HepG2 (cell line): ENCODE measurements at regions not wholly inside any gene's neighbourhood (a gene's known extent, or its start where the extent isn't known, plus 50 kb on each side); places are given as distances from the start of the nearest gene placed in this dataset.

Experiments
- ATF3 ChIP-seq: sonication (generic); formaldehyde crosslinking; IDR thresholded peaks from 2 replicates; pipeline ENCODE4 v1.4.0; 2020; ENCODE audit warnings: missing genetic modification reagents
- CBFB ChIP-seq: sonication (generic); formaldehyde crosslinking; IDR thresholded peaks from 2 replicates; pipeline ENCODE4 v1.4.0; 2020; ENCODE audit warnings: missing genetic modification reagents
- GABPA ChIP-seq, 2 experiments: IDR thresholded peaks; 2 replicates each; pipeline ENCODE4 v1.6.1; 2011 to 2016; ENCODE audit warnings: low read depth in 2 of 2, low read length in 1 of 2, missing biosample characterization in 1 of 2, missing genetic modification characterization in 1 of 2
- PRDM15 ChIP-seq: sonication (generic); formaldehyde crosslinking; IDR thresholded peaks from 2 replicates; pipeline ENCODE4 v1.4.0; 2020; ENCODE audit warnings: missing genetic modification reagents
- SIN3A ChIP-seq: IDR thresholded peaks from 2 replicates; pipeline ENCODE4 v1.6.1; 2011; ENCODE audit warnings: low read depth, mild to moderate bottlenecking, control low read depth, low read length, borderline replicate concordance
- ZNF281 ChIP-seq: sonication (generic); formaldehyde crosslinking; IDR thresholded peaks from 2 replicates; pipeline ENCODE4 v1.4.0; 2020; ENCODE audit warnings: missing genetic modification reagents, borderline replicate concordance

GRCh38 chr1:192879406-192879805 is 70.6 kb downstream of the RGS2 start:
- TF ChIP-seq CBFB = no peak
- TF ChIP-seq GABPA (IDR thresholded peaks at IDR 0.05; ENCODE audit: low read depth, low read length) = no peak
- TF ChIP-seq GABPA (CRISPR knock-in tag; IDR thresholded peaks at IDR 0.05; ENCODE audit: low read depth) = no peak
- no peak for TF ChIP-seq SIN3A
- no peak for TF ChIP-seq ATF3 (CRISPR knock-in tag)
- no peak for TF ChIP-seq PRDM15 (CRISPR knock-in tag)
- TF ChIP-seq ZNF281 (CRISPR knock-in tag) = no peak
